DND-41 (cell line): ENCODE measurements at regions not wholly inside any gene's neighbourhood (a gene's known extent, or its start where the extent isn't known, plus 50 kb on each side); places are given as distances from the start of the nearest gene placed in this dataset.

Experiments
- ATAC-seq: fragments of 200-7000 bp; cut with Tn5 transposase; 3 replicates; pipeline ENCODE4 v1.9.1; 2021; ENCODE audit warnings: low read depth; ENCODE audit not compliant: insufficient read depth
- DNase-seq: peaks from one replicate; pipeline ENCODE4 v3.0.0-alpha.2; 2020
- H2AFZ ChIP-seq: 2 replicates; pipeline ENCODE4 v1.6.0; 2012; ENCODE audit warnings: low read depth, low read length
- H3K27ac ChIP-seq: 2 replicates; pipeline ENCODE4 v1.5.1; 2012; ENCODE audit warnings: low read length, inconsistent platforms
- H3K27me3 ChIP-seq: fragments of 200-600 bp; sonication (generic); 2 replicates; pipeline ENCODE4 v1.6.0; 2012; ENCODE audit warnings: low read length, mild to moderate bottlenecking, inconsistent platforms; ENCODE audit not compliant: insufficient read depth, poor library complexity
- H3K36me3 ChIP-seq: 2 replicates; pipeline ENCODE4 v1.5.1; 2012; ENCODE audit warnings: low read length, inconsistent platforms; ENCODE audit not compliant: insufficient read depth
- H3K4me1 ChIP-seq: 2 replicates; pipeline ENCODE4 v1.5.1; 2012; ENCODE audit warnings: mild to moderate bottlenecking, low read length; ENCODE audit not compliant: insufficient read depth
- H3K4me2 ChIP-seq: 2 replicates; pipeline ENCODE4 v1.6.0; 2012; ENCODE audit warnings: mild to moderate bottlenecking, moderate library complexity, low read length, inconsistent platforms; ENCODE audit not compliant: insufficient read depth
- H3K4me3 ChIP-seq, 2 experiments: fragments of 200-600 bp in 1 of 2; shearing (Covaris generic) in 1 of 2; 2 replicates each; pipeline ENCODE4 v1.5.1; 2012 to 2016; ENCODE audit warnings: inconsistent platforms in 2 of 2, low read length in 2 of 2, mild to moderate bottlenecking in 2 of 2, low read depth in 1 of 2, moderate library complexity in 1 of 2
- H3K79me2 ChIP-seq: 2 replicates; pipeline ENCODE4 v1.6.0; 2012; ENCODE audit warnings: low read length, inconsistent platforms; ENCODE audit not compliant: insufficient read depth
- H3K9ac ChIP-seq: 2 replicates; pipeline ENCODE4 v1.6.0; 2012; ENCODE audit warnings: low read depth, mild to moderate bottlenecking, inconsistent platforms, low read length, moderate library complexity
- H3K9me3 ChIP-seq: 2 replicates; pipeline ENCODE4 v1.5.1; 2012; ENCODE audit warnings: low read length, moderate library complexity, mild to moderate bottlenecking, inconsistent platforms; ENCODE audit not compliant: insufficient read depth, severe bottlenecking
- H4K20me1 ChIP-seq: 2 replicates; pipeline ENCODE4 v1.6.0; 2012; ENCODE audit warnings: low read length; ENCODE audit not compliant: insufficient read depth
- CTCF ChIP-seq: IDR thresholded peaks from 2 replicates; pipeline ENCODE4 v1.5.1; 2012; ENCODE audit warnings: borderline replicate concordance, low read length, moderate library complexity, mild to moderate bottlenecking; ENCODE audit not compliant: poor library complexity, severe bottlenecking; ENCODE audit errors: extremely low read depth
- EZH2 ChIP-seq: IDR thresholded peaks from 3 replicates; pipeline ENCODE4 v1.6.1; 2012; ENCODE audit warnings: borderline replicate concordance, low read depth, mild to moderate bottlenecking, moderate library complexity, low read length, inconsistent platforms; ENCODE audit not compliant: severe bottlenecking

- Histone ChIP-seq H3K9ac (no peak overlapping the region), H3K36me3 (no peaks in the 10 kb centered on the region), H2AFZ (no peak overlapping the region), H3K27ac (no peak overlapping the region), H3K4me2 (no peak overlapping the region), H4K20me1 (no peaks in the 10 kb centered on the region), H3K27me3 (peaks cover 5% of the 10 kb centered on the region), H3K79me2 (no peaks in the 10 kb centered on the region), H3K9me3 (no peaks in the 10 kb centered on the region), H3K4me1 (no peaks in the 10 kb centered on the region), H3K4me3 (no peak overlapping the region)
- DNase-seq (no peak), ATAC-seq (no peak)
- TF ChIP-seq CTCF, result no peak
- TF ChIP-seq EZH2, result no peak
Observed at GRCh38 chr5:10110228-10110627, 139.5 kb downstream of the ATPSCKMT start.

- ATAC-seq (no peak), DNase-seq (no peak)
- H3K4me3 ChIP-seq, result no peak overlapping the region
- H3K9ac ChIP-seq, result no peak overlapping the region
- H3K27ac ChIP-seq, result no peak overlapping the region
- no peaks in the 10 kb centered on the region for H3K9me3 ChIP-seq
- no peak for TF ChIP-seq EZH2
- no peak for TF ChIP-seq CTCF
- H2AFZ ChIP-seq, result no peak overlapping the region
- no peaks in the 10 kb centered on the region for H3K36me3 ChIP-seq
- no peak overlapping the region for H3K4me2 ChIP-seq
- no peaks in the 10 kb centered on the region for H4K20me1 ChIP-seq
- no peaks in the 10 kb centered on the region for H3K4me1 ChIP-seq
- H3K79me2 ChIP-seq, result no peaks in the 10 kb centered on the region
- peaks cover 5% of the 10 kb centered on the region for H3K27me3 ChIP-seq
Observed at GRCh38 chr5:10109299-10109698, 140.4 kb downstream of the ATPSCKMT start.

GRCh38 chr5:10106806-10107205 is 142.9 kb downstream of the ATPSCKMT start:
- Histone ChIP-seq H3K27me3 (peaks cover 5% of the 10 kb centered on the region), H3K27ac (no peak overlapping the region), H4K20me1 (no peaks in the 10 kb centered on the region), H3K4me1 (no peaks in the 10 kb centered on the region), H3K9me3 (no peaks in the 10 kb centered on the region), H3K4me2 (no peak overlapping the region), H3K79me2 (no peaks in the 10 kb centered on the region), H2AFZ (no peak overlapping the region), H3K9ac (no peak overlapping the region), H3K4me3 (no peak overlapping the region), H3K36me3 (no peaks in the 10 kb centered on the region)
- ATAC-seq (no peak), DNase-seq (no peak)
- TF ChIP-seq CTCF (no peak), EZH2 (no peak)

GRCh38 chr5:10106285-10106684 is 143.4 kb downstream of the ATPSCKMT start:
- Histone ChIP-seq H4K20me1 (no peaks in the 10 kb centered on the region), H3K4me1 (no peaks in the 10 kb centered on the region), H3K9me3 (no peaks in the 10 kb centered on the region), H3K27ac (no peak overlapping the region), H3K4me3 (no peak overlapping the region), H3K4me2 (no peak overlapping the region), H2AFZ (no peak overlapping the region), H3K36me3 (no peaks in the 10 kb centered on the region), H3K27me3 (peaks cover 5% of the 10 kb centered on the region), H3K79me2 (no peaks in the 10 kb centered on the region), H3K9ac (no peak overlapping the region)
- DNase-seq (no peak), ATAC-seq (no peak)
- TF ChIP-seq EZH2, result no peak
- TF ChIP-seq CTCF, result no peak
